Hepatocyte (in vitro differentiated cells): ENCODE measurements at regions not wholly inside any gene's neighbourhood (a gene's known extent, or its start where the extent isn't known, plus 50 kb on each side); places are given as distances from the start of the nearest gene placed in this dataset.

Experiments
- EZH2 ChIP-seq: fragments of 200-600 bp; sonication (generic); IDR thresholded peaks from 2 replicates; pipeline ENCODE4 v1.6.1; 2016; ENCODE audit warnings: antibody characterized with exemption, mild to moderate bottlenecking, borderline replicate concordance
- EZH2phosphoT487 ChIP-seq: fragments of 200-600 bp; sonication (generic); IDR thresholded peaks from one replicate; pipeline ENCODE4 v1.6.1; 2018; ENCODE audit warnings: antibody characterized with exemption, mild to moderate bottlenecking, low read depth, moderate library complexity; ENCODE audit not compliant: unreplicated experiment, severe bottlenecking
- TF ChIP-seq, protein P1 (sequence below): fragments of 200-600 bp; sonication (generic); IDR thresholded peaks from 2 replicates; pipeline ENCODE4 v1.5.1; 2016; ENCODE audit warnings: antibody characterized with exemption, mild to moderate bottlenecking; ENCODE audit not compliant: poor library complexity

DNA sequence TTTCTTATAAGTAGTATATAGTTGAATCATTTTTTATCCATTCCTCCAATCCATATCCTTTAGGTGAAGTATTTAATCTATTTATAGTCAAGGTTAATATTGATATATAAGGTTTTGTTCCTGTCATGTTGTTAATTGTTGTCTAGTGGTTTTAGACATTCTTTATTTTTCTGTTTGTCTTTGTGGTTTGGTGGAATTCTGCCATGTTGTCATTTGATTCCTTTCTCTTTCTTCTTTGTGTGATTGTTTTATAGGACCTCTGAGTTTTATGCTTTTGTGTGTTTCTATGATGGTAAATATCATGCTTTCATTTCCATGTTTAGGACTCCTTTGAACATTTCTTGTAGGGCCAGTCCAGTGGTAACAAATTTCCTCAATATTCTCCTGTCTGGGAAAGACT, 450.3 kb upstream of the BTBD3 start:
- TF ChIP-seq, protein P1, sequence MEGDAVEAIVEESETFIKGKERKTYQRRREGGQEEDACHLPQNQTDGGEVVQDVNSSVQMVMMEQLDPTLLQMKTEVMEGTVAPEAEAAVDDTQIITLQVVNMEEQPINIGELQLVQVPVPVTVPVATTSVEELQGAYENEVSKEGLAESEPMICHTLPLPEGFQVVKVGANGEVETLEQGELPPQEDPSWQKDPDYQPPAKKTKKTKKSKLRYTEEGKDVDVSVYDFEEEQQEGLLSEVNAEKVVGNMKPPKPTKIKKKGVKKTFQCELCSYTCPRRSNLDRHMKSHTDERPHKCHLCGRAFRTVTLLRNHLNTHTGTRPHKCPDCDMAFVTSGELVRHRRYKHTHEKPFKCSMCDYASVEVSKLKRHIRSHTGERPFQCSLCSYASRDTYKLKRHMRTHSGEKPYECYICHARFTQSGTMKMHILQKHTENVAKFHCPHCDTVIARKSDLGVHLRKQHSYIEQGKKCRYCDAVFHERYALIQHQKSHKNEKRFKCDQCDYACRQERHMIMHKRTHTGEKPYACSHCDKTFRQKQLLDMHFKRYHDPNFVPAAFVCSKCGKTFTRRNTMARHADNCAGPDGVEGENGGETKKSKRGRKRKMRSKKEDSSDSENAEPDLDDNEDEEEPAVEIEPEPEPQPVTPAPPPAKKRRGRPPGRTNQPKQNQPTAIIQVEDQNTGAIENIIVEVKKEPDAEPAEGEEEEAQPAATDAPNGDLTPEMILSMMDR = no peak
- TF ChIP-seq EZH2 = no peak
- TF ChIP-seq EZH2phosphoT487 = no peak
